ENCODE measurements at regions not wholly inside any gene's neighbourhood (a gene's known extent, or its start where the extent isn't known, plus 50 kb on each side); places are given as distances from the start of the nearest gene placed in this dataset.

DNA sequence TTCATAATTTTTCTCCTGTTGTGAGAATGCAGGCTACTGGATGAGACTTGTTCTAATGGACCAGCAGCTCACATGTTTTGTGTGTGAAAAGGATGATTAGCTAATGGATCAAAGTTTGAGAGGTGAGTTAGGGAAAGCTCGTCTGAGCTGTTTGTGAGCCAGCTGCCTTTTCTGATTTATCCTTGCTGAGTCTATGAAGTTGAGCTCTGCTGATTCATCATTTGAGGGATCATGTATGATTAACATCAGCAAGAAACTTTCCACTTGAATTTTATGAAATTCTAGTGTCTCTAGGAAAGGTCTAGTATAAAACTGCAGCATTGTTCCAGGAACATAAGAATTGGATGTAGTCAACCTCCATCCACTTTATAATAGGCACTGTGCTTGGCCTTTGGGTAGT, 698.7 kb downstream of the NTRK3 start:
- Mint-ChIP-seq H3K36me3 (no peaks in the 10 kb centered on the region), H3K9me3 (peaks cover 9% of the 10 kb centered on the region), H3K4me1 (no peaks in the 10 kb centered on the region), H3K27me3 (ENCODE audit: insufficient read depth, low read depth) (peaks cover 6% of the 10 kb centered on the region), H3K4me3 (no peak overlapping the region), H3K27ac (no peak overlapping the region)
- H3K27me3 ChIP-seq = no peaks in the 10 kb centered on the region
- no peak for DNase-seq (ENCODE audit: low spot score)
- H2AFZ ChIP-seq (replicated peaks) = no peak overlapping the region
- no peak for TF ChIP-seq EZH2phosphoT487 (IDR thresholded peaks at IDR 0.05)
- TF ChIP-seq, protein P1, sequence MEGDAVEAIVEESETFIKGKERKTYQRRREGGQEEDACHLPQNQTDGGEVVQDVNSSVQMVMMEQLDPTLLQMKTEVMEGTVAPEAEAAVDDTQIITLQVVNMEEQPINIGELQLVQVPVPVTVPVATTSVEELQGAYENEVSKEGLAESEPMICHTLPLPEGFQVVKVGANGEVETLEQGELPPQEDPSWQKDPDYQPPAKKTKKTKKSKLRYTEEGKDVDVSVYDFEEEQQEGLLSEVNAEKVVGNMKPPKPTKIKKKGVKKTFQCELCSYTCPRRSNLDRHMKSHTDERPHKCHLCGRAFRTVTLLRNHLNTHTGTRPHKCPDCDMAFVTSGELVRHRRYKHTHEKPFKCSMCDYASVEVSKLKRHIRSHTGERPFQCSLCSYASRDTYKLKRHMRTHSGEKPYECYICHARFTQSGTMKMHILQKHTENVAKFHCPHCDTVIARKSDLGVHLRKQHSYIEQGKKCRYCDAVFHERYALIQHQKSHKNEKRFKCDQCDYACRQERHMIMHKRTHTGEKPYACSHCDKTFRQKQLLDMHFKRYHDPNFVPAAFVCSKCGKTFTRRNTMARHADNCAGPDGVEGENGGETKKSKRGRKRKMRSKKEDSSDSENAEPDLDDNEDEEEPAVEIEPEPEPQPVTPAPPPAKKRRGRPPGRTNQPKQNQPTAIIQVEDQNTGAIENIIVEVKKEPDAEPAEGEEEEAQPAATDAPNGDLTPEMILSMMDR (IDR thresholded peaks at IDR 0.05) = no peak
- TF ChIP-seq EZH2 (IDR thresholded peaks at IDR 0.05) = no peak
- no peaks in the 10 kb centered on the region for H3K4me1 ChIP-seq
- H3K27ac ChIP-seq = no peak overlapping the region
- H4K20me1 ChIP-seq (ENCODE audit: low read depth) = no peaks in the 10 kb centered on the region
- H3F3A ChIP-seq (ENCODE audit: low read depth) = no peaks in the 10 kb centered on the region
- H3K9me3 ChIP-seq (ENCODE audit: low read depth) = no peaks in the 10 kb centered on the region
- H3K36me3 ChIP-seq = no peaks in the 10 kb centered on the region
- H3K4me3 ChIP-seq = no peak overlapping the region
- no peak overlapping the region for H3K9ac ChIP-seq
- H3K79me2 ChIP-seq (ENCODE audit: low read depth) = no peaks in the 10 kb centered on the region
- H3K4me2 ChIP-seq = no peak overlapping the region

DNA sequence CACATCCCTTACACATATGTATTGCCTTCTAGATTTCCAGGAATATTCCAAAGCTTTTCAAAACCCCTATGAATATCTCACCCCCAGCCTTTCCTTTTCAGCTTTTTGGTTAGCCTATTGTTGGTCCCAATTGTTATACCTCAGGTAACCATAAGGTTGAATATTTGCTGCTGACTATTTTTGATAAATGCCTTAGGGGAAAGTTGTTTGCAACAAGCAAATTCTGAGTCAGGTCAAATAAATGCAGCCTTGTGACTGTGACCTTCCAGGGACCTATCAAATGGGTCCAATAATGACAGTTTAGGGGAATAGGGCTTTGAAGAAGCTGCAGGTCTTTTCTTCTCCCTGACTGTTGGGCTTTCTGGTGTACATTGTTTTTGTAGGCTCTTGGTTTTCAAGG, 699.7 kb downstream of the NTRK3 start:
- TF ChIP-seq, protein P1 (IDR thresholded peaks at IDR 0.05) = no peak
- TF ChIP-seq EZH2 (IDR thresholded peaks at IDR 0.05) (no peak), EZH2phosphoT487 (IDR thresholded peaks at IDR 0.05) (no peak)
- no peak for DNase-seq (ENCODE audit: low spot score)
- H3K4me1 Mint-ChIP-seq = no peaks in the 10 kb centered on the region
- Histone ChIP-seq H3K4me1 (no peaks in the 10 kb centered on the region), H3K4me2 (no peak overlapping the region), H3K4me3 (no peak overlapping the region), H3K27me3 (no peaks in the 10 kb centered on the region), H3K79me2 (ENCODE audit: low read depth) (no peaks in the 10 kb centered on the region), H3K27ac (no peak overlapping the region), H3K9ac (no peak overlapping the region), H4K20me1 (ENCODE audit: low read depth) (no peaks in the 10 kb centered on the region), H3F3A (ENCODE audit: low read depth) (no peaks in the 10 kb centered on the region), H2AFZ (replicated peaks) (no peak overlapping the region), H3K9me3 (ENCODE audit: low read depth) (no peaks in the 10 kb centered on the region), H3K36me3 (no peaks in the 10 kb centered on the region)
- peaks cover 9% of the 10 kb centered on the region for H3K9me3 Mint-ChIP-seq
- H3K4me3 Mint-ChIP-seq = no peak overlapping the region
- peak overlapping the region; percentile 15 for H3K27ac Mint-ChIP-seq
- H3K36me3 Mint-ChIP-seq = no peaks in the 10 kb centered on the region
- H3K27me3 Mint-ChIP-seq (ENCODE audit: insufficient read depth, low read depth) = peaks cover 6% of the 10 kb centered on the region

DNA sequence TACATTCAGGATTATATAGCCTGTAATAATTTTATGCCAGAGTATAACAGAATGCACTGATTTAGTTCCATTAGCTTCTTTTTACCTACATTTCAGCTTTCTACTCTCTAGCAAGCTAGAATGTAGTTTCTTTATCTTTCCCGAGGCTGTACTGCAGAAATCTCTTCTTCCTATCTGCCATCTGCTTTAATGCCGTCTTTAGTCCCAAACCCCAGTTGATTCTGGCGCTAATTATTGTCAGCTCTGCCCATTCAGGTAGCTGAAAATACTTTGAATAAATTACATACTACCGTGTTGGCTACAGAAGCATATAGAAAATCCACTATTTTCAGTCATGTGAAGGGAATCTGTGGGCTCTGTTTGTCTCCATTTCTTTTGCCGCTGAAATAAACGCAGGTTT, 706.7 kb downstream of the NTRK3 start:
- H3F3A ChIP-seq (ENCODE audit: low read depth) = no peaks in the 10 kb centered on the region
- H3K27ac Mint-ChIP-seq = no peak overlapping the region
- no peaks in the 10 kb centered on the region for H4K20me1 ChIP-seq (ENCODE audit: low read depth)
- no peak for DNase-seq (ENCODE audit: low spot score)
- no peak overlapping the region for H3K9ac ChIP-seq
- H3K79me2 ChIP-seq (ENCODE audit: low read depth) = no peaks in the 10 kb centered on the region
- no peaks in the 10 kb centered on the region for H3K36me3 Mint-ChIP-seq
- no peak overlapping the region for H2AFZ ChIP-seq (replicated peaks)
- H3K27ac ChIP-seq = no peak overlapping the region
- H3K4me3 ChIP-seq = no peak overlapping the region
- H3K4me2 ChIP-seq = no peak overlapping the region
- no peaks in the 10 kb centered on the region for H3K4me1 ChIP-seq
- no peaks in the 10 kb centered on the region for H3K9me3 ChIP-seq (ENCODE audit: low read depth)
- no peaks in the 10 kb centered on the region for H3K36me3 ChIP-seq
- no peak overlapping the region for H3K4me3 Mint-ChIP-seq
- H3K27me3 ChIP-seq = no peaks in the 10 kb centered on the region
- peaks cover 8% of the 10 kb centered on the region for H3K9me3 Mint-ChIP-seq
- TF ChIP-seq EZH2phosphoT487 (IDR thresholded peaks at IDR 0.05) (no peak), EZH2 (IDR thresholded peaks at IDR 0.05) (no peak)
- TF ChIP-seq, protein P1 (IDR thresholded peaks at IDR 0.05) = no peak
- no peaks in the 10 kb centered on the region for H3K27me3 Mint-ChIP-seq (ENCODE audit: insufficient read depth, low read depth)
- H3K4me1 Mint-ChIP-seq = peaks cover 6% of the 10 kb centered on the region

All from neural progenitor cell (in vitro differentiated cells).